ENCODE measurements at regions not wholly inside any gene's neighbourhood (a gene's known extent, or its start where the extent isn't known, plus 50 kb on each side); places are given as distances from the start of the nearest gene placed in this dataset.

DNA sequence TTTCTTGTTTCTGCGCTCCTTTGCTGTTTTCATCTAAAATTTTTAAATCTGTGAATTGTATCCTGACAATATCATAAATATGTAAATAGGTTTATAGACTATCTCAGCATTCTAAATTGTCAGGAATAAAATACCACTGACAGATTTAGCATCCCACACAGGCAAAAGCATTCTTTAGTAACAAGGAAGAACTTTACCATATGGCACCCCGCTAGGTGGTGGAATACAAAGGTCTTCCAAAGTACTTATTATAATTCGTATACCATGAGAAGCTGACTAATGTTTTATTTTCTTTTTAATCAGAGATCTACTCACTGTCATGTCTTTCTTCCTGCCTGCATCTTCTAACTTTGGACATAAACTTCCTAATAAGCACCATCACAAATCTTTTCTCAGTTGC is 328.8 kb upstream of the NOVA1 start:
- no peak for DNase-seq (ENCODE audit: low read depth, low spot score)

- no peak for DNase-seq (ENCODE audit: low read depth, low spot score)
Observed at GRCh38 chr14:26928019-26928418, 330.2 kb upstream of the NOVA1 start.

- no peak for DNase-seq (ENCODE audit: low read depth, low spot score)
Observed at GRCh38 chr14:26929361-26929760, 331.5 kb upstream of the NOVA1 start.

DNA sequence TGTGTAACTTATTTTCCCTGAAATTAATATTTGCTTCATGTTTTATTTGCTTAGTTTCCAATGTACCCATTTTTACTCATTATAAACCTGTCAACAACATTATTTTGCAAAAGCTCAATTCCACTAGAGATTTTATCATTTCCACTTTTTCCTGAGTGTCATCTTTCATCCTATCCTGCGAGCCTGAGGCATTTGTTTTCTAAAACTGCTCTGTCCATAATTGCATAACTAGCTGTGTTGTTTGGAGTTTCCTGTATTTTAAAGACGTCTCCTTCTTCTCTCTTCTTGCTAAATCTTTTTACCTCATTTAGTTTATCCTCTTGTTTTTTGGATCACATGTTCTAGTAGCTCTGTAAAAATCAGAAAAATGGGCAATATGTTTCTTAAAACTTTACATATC is 332.7 kb upstream of the NOVA1 start:
- DNase-seq (ENCODE audit: low read depth, low spot score): no peak

- DNase-seq (ENCODE audit: low read depth, low spot score): no peak
Observed at GRCh38 chr14:26932606-26933005, 334.8 kb upstream of the NOVA1 start.

GRCh38 chr14:26933431-26933830 is 335.6 kb upstream of the NOVA1 start:
- DNase-seq (ENCODE audit: low read depth, low spot score): no peak

GRCh38 chr14:26934151-26934550 is 336.3 kb upstream of the NOVA1 start:
- DNase-seq (ENCODE audit: low read depth, low spot score): no peak

DNA sequence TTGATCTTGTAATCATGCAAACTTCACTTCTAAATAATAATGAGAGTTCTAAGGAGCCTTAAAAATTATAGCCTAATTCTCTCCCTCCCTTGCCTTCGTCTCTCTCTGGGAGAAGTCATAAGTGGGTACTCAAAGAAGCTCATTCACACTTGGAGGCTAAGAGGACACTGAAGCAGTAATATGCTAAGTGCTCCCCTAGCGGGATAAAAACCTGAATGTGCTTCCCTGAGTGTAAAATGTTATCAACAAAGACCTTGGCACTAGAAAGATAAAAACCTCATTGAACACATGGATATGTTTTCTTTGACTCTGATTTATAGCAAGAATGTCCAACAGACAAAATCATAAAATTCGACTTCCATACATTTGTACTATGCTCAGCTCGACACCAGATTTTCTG is 337.9 kb upstream of the NOVA1 start:
- DNase-seq (ENCODE audit: low read depth, low spot score): no peak

- DNase-seq (ENCODE audit: low read depth, low spot score): no peak
Observed at GRCh38 chr14:26938054-26938453, 340.2 kb upstream of the NOVA1 start.

DNA sequence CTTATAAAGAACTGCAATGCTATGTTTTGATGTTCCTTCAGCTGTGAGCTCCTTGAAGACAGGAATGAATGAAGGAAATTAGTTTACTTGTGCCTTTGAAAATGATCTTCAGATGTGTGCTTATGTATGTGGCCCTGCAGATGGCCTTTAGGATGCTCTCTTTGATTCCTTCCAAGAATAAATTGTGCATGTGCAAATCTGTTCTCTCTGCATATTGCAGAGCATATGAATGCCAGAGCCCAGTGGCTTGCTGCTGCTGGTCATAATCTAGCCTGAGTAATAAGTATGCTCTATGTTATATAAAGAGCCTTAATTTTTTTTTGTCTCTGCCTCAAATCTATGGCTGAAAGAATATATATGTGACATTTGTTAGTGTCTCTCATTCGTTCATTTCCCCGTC is 341.9 kb upstream of the NOVA1 start:
- no peak for DNase-seq (ENCODE audit: low read depth, low spot score)

DNA sequence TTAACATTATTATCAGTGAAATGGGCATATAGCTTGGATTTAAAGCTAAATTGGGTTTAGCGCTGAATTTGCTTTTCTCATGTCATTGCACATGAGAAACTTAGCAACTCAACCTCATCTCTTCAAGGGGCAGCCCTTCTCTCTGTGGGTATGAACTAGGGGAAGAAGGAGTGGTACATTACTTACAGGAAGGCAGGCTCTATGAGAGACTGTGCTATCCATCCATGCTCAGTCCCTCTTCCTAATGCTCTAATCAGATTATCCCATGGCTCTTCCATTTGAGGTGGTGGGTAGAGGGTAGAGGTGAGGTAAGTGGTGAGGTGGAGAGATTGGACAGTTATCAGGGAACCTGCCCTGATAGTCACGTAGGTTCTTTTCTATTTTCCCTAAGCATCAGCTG is 343.7 kb upstream of the NOVA1 start:
- no peak for DNase-seq (ENCODE audit: low read depth, low spot score)

- no peak for DNase-seq (ENCODE audit: low read depth, low spot score)
Observed at GRCh38 chr14:26947265-26947664, 349.4 kb upstream of the NOVA1 start.

DNA sequence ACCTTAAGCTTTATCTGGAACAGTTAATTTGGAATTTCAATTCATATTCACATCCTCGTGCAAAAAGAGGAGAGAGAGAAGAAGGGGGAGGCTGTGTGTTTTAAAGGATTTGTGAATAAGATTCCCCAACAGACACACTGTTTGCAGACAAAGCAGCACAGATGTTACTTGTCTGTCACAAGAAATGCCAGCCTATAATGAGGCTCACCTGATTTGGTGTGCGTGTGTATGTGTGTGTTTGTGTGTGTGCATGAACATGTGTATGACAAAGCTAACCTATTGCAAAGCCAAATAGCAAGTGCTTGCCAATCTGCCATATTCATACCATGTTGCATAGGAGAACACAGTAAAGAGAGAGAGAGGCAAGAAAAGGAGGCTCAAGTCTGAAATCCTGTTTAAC is 361.6 kb upstream of the NOVA1 start:
- no peak for DNase-seq (ENCODE audit: low read depth, low spot score)

- DNase-seq (ENCODE audit: low read depth, low spot score): no peak
Observed at GRCh38 chr14:26959972-26960660, 362.3 kb upstream of the NOVA1 start.

DNA sequence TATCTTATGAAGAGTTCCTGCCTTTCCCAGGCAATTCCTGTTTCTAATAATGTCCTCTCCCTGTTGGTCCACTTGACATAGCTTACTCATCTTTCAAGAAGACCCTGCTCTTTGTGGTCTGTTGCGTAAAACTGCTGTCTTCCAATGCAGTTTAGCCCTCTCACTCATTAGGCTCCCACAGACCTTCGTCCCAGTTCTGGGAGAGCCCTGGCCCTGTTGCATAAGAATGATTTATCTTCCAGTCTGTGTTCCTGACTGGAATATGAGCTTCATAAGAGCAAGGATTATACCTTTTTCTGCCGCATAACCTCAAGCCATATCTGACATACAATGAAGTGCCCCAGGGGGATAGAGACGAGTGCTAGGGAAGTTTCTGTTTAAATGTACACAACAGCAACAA is 365.9 kb upstream of the NOVA1 start:
- no peak for DNase-seq (ENCODE audit: low read depth, low spot score)

DNA sequence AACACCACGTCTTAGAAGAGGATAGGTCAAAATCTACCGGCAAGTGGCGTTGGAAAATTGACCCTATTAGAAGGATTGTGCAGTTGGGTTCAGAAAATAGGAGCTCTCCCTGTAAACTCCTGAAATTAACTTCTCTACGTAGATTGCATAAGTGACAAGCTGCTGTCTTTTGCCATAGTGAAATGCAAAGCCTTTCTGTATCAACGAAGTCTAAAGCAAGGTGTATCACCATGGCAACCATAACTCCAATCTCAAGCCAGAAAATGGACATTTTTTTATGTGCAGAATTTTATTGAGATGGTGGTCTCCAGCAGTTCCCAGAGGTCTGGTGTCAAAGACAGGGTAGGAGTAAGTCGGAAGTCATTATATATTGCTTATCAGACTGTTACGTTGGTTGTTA is 367.7 kb upstream of the NOVA1 start:
- DNase-seq (ENCODE audit: low read depth, low spot score): no peak

- no peak for DNase-seq (ENCODE audit: low read depth, low spot score)
Observed at GRCh38 chr14:26966908-26967307, 369.1 kb upstream of the NOVA1 start.

DNA sequence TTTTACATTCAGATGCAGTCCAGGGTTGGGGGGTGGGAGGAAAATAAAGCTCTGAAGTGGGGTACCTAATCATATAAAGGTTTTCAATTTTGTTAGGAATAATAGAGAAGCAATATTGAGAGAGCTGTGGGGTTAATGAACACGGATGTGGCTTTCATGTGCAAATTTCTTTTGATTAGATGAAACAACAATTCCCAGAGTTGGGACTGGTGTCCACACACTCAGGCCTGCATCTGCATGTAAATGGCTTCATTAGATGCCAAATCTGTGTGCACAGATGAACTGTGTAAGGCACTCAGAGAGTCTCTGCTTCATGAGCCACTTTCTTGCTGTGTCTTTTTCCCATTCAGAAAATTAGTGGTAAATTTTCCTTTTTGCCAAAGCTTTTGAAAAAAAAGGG is 377.1 kb upstream of the NOVA1 start:
- DNase-seq (ENCODE audit: low read depth, low spot score): no peak

DNA sequence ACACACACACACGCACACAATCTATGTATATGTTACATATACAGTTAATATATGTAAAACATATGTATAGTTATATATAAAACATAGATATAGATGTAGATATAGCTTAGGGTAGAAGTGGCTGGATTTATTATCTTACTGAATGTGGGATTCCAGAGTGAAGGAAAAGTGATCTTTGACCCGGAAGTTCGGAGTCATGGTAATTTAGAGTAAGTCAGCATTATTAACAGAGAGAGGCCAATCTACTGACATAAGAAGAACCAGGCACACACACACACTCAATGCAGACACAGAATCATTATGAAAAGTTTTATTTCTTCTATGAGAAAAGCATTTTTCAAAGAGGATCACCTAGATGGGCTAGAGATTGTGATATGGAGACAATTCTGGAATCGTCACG is 384.2 kb upstream of the NOVA1 start:
- DNase-seq (ENCODE audit: low read depth, low spot score): no peak

GRCh38 chr14:26984311-26985177 is 386.7 kb upstream of the NOVA1 start:
- no peak for DNase-seq (ENCODE audit: low read depth, low spot score)

- DNase-seq (ENCODE audit: low read depth, low spot score): no peak
Observed at GRCh38 chr14:26987744-26988363, 390.0 kb upstream of the NOVA1 start.

- no peak for DNase-seq (ENCODE audit: low read depth, low spot score)
Observed at GRCh38 chr14:26990946-26991345, 393.1 kb upstream of the NOVA1 start.
